Bronchial epithelial cell (primary cell): ENCODE measurements at regions not wholly inside any gene's neighbourhood (a gene's known extent, or its start where the extent isn't known, plus 50 kb on each side); places are given as distances from the start of the nearest gene placed in this dataset.

Source experiments
- DNase-seq: peaks from one replicate; pipeline ENCODE4 v3.0.0-alpha.2; 2010; ENCODE audit warnings: low read depth
- FAIRE-seq: peaks from 2 replicates; lab custom pipeline; 2011; peaks lifted over from hg19 to GRCh38; lab: Jason Lieb, UNC
- H3K27me3 ChIP-seq: 2 replicates; pipeline ENCODE4 v1.5.1; 2011; ENCODE audit warnings: low read length; ENCODE audit not compliant: control insufficient read depth, insufficient read depth
- H3K36me3 ChIP-seq: 2 replicates; pipeline ENCODE4 v1.5.1; 2011; ENCODE audit warnings: low read length; ENCODE audit not compliant: control insufficient read depth, insufficient read depth
- H3K4me3 ChIP-seq: 2 replicates; pipeline ENCODE4 v1.5.1; 2011; ENCODE audit warnings: mild to moderate bottlenecking, low read depth, low read length, control low read depth
- TF ChIP-seq, protein P1 (sequence below): IDR thresholded peaks from 2 replicates; pipeline ENCODE4 v1.5.1; 2011; ENCODE audit warnings: mild to moderate bottlenecking, moderate library complexity, low read length, control low read depth, inconsistent platforms; ENCODE audit not compliant: insufficient read depth, severe bottlenecking

DNA sequence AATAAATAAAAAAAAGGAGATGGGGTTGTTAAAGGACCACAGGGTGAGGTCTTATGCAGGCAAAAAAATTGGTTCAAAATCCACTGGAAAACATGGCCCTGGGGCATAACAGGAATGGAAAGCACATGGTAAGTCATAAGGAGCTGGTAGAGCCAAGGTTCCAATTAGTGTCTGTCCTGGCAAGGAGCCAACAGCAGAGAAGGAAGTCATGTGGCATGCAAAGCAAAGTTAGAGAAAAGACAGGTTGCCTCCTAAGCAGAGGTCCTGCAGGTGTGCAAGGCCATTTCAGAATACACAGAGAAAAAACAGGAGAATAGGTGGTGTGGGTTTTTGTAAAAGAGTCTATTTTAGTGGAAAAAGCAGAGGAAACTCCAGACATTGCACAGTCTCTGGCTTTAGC, 1881.7 kb downstream of the ARAP2 start:
- TF ChIP-seq, protein P1, sequence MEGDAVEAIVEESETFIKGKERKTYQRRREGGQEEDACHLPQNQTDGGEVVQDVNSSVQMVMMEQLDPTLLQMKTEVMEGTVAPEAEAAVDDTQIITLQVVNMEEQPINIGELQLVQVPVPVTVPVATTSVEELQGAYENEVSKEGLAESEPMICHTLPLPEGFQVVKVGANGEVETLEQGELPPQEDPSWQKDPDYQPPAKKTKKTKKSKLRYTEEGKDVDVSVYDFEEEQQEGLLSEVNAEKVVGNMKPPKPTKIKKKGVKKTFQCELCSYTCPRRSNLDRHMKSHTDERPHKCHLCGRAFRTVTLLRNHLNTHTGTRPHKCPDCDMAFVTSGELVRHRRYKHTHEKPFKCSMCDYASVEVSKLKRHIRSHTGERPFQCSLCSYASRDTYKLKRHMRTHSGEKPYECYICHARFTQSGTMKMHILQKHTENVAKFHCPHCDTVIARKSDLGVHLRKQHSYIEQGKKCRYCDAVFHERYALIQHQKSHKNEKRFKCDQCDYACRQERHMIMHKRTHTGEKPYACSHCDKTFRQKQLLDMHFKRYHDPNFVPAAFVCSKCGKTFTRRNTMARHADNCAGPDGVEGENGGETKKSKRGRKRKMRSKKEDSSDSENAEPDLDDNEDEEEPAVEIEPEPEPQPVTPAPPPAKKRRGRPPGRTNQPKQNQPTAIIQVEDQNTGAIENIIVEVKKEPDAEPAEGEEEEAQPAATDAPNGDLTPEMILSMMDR, result no peak
- DNase-seq (no peak), FAIRE-seq (no peak)
- H3K27me3 ChIP-seq, result no peaks in the 10 kb centered on the region
- H3K4me3 ChIP-seq, result no peak overlapping the region
- no peaks in the 10 kb centered on the region for H3K36me3 ChIP-seq

DNA sequence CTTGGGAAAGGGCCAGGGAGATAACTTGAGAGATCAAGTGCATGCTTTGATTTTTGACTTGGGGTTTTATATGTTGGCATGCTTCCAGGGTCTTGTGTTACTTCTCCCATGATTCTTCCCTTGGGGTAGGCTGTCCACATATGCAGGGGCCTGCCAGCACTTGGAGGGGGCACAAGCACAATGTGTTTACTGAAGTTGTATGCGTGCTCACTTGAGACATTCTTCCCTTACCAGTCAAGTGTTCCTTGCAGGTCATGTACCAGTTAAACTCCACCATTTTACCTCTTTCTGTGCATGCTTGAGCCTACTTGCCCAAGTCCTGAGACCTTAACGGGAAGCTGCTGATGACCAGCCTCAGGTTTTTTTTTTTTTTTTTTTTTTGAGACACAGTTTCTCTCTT, 1880.5 kb downstream of the ARAP2 start:
- Histone ChIP-seq H3K36me3 (no peaks in the 10 kb centered on the region), H3K27me3 (no peaks in the 10 kb centered on the region), H3K4me3 (no peak overlapping the region)
- FAIRE-seq (no peak), DNase-seq (no peak)
- TF ChIP-seq, protein P1, result no peak

DNA sequence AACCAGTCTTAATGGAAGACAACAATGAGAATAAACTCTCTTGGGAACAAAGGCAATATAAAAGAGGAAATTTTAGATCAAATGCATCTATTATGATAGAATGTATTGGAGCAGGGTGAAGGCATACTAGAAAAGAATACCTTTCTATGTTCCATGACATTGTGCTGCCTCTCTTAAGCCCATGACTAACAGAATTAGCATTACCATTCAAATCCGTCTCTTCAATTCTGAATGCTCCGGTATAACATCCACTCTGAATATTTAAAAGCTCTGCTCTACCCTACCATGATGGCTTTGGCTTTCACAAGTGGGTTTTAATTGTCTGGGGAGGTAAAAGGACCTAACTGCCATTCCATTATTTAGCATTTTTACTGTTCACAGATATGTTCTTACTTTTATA, 1878.4 kb downstream of the ARAP2 start:
- Histone ChIP-seq H3K36me3 (no peaks in the 10 kb centered on the region), H3K4me3 (no peak overlapping the region), H3K27me3 (no peaks in the 10 kb centered on the region)
- TF ChIP-seq, protein P1, result no peak
- FAIRE-seq, result no peak
- no peak for DNase-seq

DNA sequence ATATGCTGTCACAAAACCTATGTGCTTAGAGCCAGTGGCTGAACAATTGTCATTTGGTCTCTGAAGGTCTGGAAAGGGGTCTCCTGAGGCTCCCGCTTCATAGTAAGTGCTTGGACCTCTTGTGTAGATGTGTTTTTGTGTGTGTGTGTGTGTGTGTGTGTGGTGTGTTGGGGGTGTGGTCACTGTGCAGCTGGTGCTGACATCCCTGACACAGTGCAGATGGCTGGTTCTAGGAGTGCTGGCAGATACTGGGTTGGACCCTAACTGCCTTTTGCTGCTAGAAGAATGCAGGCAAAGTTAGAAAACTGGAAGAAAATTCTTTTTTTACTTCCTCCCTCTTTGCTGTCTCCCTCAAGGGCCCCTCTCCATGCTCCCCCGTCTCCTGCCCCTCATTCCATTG, 1872.6 kb downstream of the ARAP2 start:
- Histone ChIP-seq H3K36me3 (no peaks in the 10 kb centered on the region), H3K27me3 (no peaks in the 10 kb centered on the region), H3K4me3 (no peak overlapping the region)
- no peak for FAIRE-seq
- TF ChIP-seq, protein P1, result no peak
- no peak for DNase-seq

DNA sequence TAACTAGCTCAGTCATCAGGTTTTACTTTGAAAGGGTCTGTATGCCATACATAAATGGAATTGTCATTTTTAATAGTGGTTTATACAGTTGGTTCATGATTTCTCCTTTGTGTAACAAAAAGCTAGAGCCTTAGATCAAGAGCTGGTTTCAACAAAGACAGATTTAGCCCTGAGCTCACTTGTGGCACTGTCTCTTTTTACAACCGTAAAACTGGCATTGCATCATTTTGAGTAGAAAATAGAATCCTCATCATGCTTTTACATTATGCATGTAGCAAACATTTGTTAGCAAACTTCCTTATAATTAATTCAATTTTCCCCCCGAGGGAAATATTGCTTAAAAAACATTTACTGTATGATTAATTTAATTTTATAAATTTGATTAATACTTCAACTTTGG, 1871.5 kb downstream of the ARAP2 start:
- FAIRE-seq (no peak), DNase-seq (no peak)
- TF ChIP-seq, protein P1, result no peak
- Histone ChIP-seq H3K27me3 (no peaks in the 10 kb centered on the region), H3K4me3 (no peak overlapping the region), H3K36me3 (no peaks in the 10 kb centered on the region)

DNA sequence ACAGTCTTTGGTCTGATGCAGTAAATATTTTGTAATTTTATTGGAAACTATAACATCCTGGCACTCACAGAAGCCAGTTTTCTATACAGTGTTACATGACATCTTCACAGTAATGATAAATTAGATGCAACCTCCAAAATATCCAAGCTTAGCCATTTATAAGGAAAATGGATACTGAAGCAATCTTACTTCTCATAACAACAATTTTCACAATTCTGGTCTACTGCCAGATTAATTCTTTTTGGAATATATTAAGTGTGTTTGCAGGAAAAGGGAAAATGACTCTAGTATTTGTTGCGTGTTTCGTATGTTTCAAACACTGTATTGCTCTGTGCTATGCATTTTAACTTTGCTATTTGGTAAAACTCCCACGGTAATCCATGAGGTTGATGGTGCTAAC, 1870.9 kb downstream of the ARAP2 start:
- no peak overlapping the region for H3K4me3 ChIP-seq
- DNase-seq (no peak), FAIRE-seq (no peak)
- H3K27me3 ChIP-seq, result no peaks in the 10 kb centered on the region
- no peaks in the 10 kb centered on the region for H3K36me3 ChIP-seq
- TF ChIP-seq, protein P1, result no peak
